Omental fat pad (tissue), 3 donors: ENCODE measurements at regions not wholly inside any gene's neighbourhood (a gene's known extent, or its start where the extent isn't known, plus 50 kb on each side); places are given as distances from the start of the nearest gene placed in this dataset.

Experiments
- ATAC-seq: fragments of 150-250 bp; one replicate; pipeline ENCODE4 v1.9.1; 2016; ENCODE audit warnings: mild to moderate bottlenecking, moderate library complexity; ENCODE audit not compliant: low FRiP score
- DNase-seq: peaks from one replicate; pipeline ENCODE4 v3.0.0-alpha.2; 2019; ENCODE audit warnings: low spot score
- CTCF ChIP-seq, 3 donors: fragments of 450-650 bp; IDR thresholded peaks; one replicate each; pipeline ENCODE4 v1.5.1; 2016 to 2017; ENCODE audit warnings: antibody characterized with exemption in 3 of 3, mild to moderate bottlenecking in 3 of 3, moderate library complexity in 2 of 3

GRCh38 chr11:115774756-115775155, 270.5 kb upstream of the CADM1 start:
- ATAC-seq = no peak
- no peak for TF ChIP-seq CTCF (IDR thresholded peaks at IDR 0.05)

GRCh38 chr11:115769891-115770290, 265.7 kb upstream of the CADM1 start:
- no peak for TF ChIP-seq CTCF (IDR thresholded peaks at IDR 0.05)
- ATAC-seq (no peak), DNase-seq (no peak)

More at GRCh38 chr11:115774756-115775155, 270.5 kb upstream of the CADM1 start:
- no peak for DNase-seq

GRCh38 chr11:115767883-115768282, 263.7 kb upstream of the CADM1 start:
- DNase-seq (no peak), ATAC-seq (no peak)
- no peak for TF ChIP-seq CTCF (IDR thresholded peaks at IDR 0.05)

- DNase-seq (no peak), ATAC-seq (no peak)
- no peak for TF ChIP-seq CTCF (IDR thresholded peaks at IDR 0.05)
Measured at GRCh38 chr11:115767047-115767802, 263.0 kb upstream of the CADM1 start.

GRCh38 chr11:115766561-115766960, 262.3 kb upstream of the CADM1 start:
- no peak for DNase-seq
- TF ChIP-seq CTCF (IDR thresholded peaks at IDR 0.05) = no peak
- ATAC-seq = no peak

GRCh38 chr11:115765803-115766239, 261.6 kb upstream of the CADM1 start:
- no peak for TF ChIP-seq CTCF (IDR thresholded peaks at IDR 0.05)
- DNase-seq (no peak), ATAC-seq (no peak)

- DNase-seq (no peak), ATAC-seq (no peak)
- TF ChIP-seq CTCF (IDR thresholded peaks at IDR 0.05) = no peak
Measured at GRCh38 chr11:115764176-115764575, 260.0 kb upstream of the CADM1 start.
